Suppressor macrophage treated with lipopolysaccharide for 1 hour (primary cell): ENCODE measurements at regions not wholly inside any gene's neighbourhood (a gene's known extent, or its start where the extent isn't known, plus 50 kb on each side); places are given as distances from the start of the nearest gene placed in this dataset.

ENCODE experiments used
- DNase-seq, 3 donors: peaks; one replicate each; pipeline ENCODE4 v3.0.0-alpha.2; 2020 to 2022

- no peak for DNase-seq
These were observed 396.6 kb upstream of the MAP3K7 start for GRCh38 chr6:90983462-90983861.

- DNase-seq = no peak
These were observed 395.7 kb upstream of the MAP3K7 start for GRCh38 chr6:90982581-90982980.

- DNase-seq = no peak
These were observed 395.2 kb upstream of the MAP3K7 start for GRCh38 chr6:90982051-90982450.

- no peak for DNase-seq
These were observed 391.2 kb upstream of the MAP3K7 start for GRCh38 chr6:90978046-90978445.

- DNase-seq = no peak
These were observed 390.6 kb upstream of the MAP3K7 start for GRCh38 chr6:90977513-90977912.

GRCh38 chr6:90976341-90976740 lies 389.5 kb upstream of the MAP3K7 start:
- no peak for DNase-seq

GRCh38 chr6:90975741-90976140 lies 388.9 kb upstream of the MAP3K7 start:
- no peak for DNase-seq

GRCh38 chr6:90973188-90973587 lies 386.3 kb upstream of the MAP3K7 start:
- no peak for DNase-seq

- no peak for DNase-seq
These were observed 383.8 kb upstream of the MAP3K7 start for GRCh38 chr6:90970672-90971071.

GRCh38 chr6:90967471-90967870 lies 380.6 kb upstream of the MAP3K7 start:
- DNase-seq = no peak

GRCh38 chr6:90960324-90960723 lies 373.5 kb upstream of the MAP3K7 start:
- no peak for DNase-seq

GRCh38 chr6:90955246-90955645 lies 368.4 kb upstream of the MAP3K7 start:
- no peak for DNase-seq

GRCh38 chr6:90953405-90954161 lies 366.7 kb upstream of the MAP3K7 start:
- DNase-seq = no peak

- DNase-seq = no peak
These were observed 365.3 kb upstream of the MAP3K7 start for GRCh38 chr6:90952176-90952575.

- no peak for DNase-seq
These were observed 361.7 kb upstream of the MAP3K7 start for GRCh38 chr6:90948540-90948939.

- no peak for DNase-seq
These were observed 360.6 kb upstream of the MAP3K7 start for GRCh38 chr6:90947184-90948064.

- no peak for DNase-seq
These were observed 355.0 kb upstream of the MAP3K7 start for GRCh38 chr6:90941885-90942284.

GRCh38 chr6:90940812-90941481 lies 354.1 kb upstream of the MAP3K7 start:
- DNase-seq = peak; percentile 37 to 75 (median 68)

GRCh38 chr6:90939906-90940305 lies 353.0 kb upstream of the MAP3K7 start:
- no peak for DNase-seq

GRCh38 chr6:90938122-90938521 lies 351.2 kb upstream of the MAP3K7 start:
- DNase-seq = no peak

GRCh38 chr6:90936286-90936685 lies 349.4 kb upstream of the MAP3K7 start:
- peak in 2 of 3 donors; percentile 3 to 5 for DNase-seq

- DNase-seq = no peak
These were observed 348.1 kb upstream of the MAP3K7 start for GRCh38 chr6:90934966-90935365.

- peak in 1 of 3 donors; percentile 5 for DNase-seq
These were observed 347.2 kb upstream of the MAP3K7 start for GRCh38 chr6:90934081-90934480.

GRCh38 chr6:90932351-90932750 lies 345.5 kb upstream of the MAP3K7 start:
- no peak for DNase-seq
